ENCODE measurements at regions not wholly inside any gene's neighbourhood (a gene's known extent, or its start where the extent isn't known, plus 50 kb on each side); places are given as distances from the start of the nearest gene placed in this dataset.

- no peak for DNase-seq
These were observed 68.4 kb upstream of the PDE5A start for GRCh38 chr4:119696963-119697362.

GRCh38 chr4:119695216-119695615, 66.6 kb upstream of the PDE5A start:
- DNase-seq: no peak

DNA sequence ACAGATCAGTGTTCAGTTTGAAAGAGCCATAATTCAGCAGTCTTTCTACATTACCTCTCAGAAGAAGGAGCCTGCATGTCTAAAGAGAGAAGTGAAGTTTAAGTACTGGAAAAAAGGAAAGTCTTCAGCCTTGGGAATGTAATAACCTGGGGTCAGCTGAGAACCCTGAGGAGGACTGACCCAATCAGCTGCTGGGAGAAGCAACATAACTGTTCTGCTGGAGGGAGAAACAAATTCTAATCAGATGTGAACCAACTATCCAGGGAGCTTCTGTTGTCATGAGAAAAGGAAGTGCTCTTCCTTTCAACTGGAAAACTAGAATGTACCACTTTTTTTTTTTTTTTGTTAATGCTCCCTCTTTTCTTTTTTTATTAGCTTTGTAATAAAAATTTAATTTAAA, 64.5 kb upstream of the PDE5A start:
- no peak for DNase-seq

DNA sequence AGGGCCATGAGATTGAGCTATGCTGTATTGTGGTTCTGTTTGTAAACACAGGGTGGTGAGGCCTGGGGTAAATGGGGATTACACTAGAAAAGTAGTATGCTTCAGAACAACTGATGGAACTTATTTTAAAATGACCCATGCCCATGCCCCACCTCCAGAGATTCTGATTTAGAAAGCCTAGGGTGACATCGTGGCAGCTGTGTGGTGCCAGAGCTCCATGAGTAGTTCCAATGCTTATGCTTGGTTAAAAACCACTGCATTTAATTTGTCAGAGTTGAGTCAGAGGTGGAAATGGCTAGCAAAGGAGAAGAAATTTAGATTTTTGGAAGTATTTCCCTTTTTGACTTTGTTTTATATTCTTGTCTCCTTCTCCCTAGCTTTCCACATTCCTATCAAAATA, 63.4 kb upstream of the PDE5A start:
- no peak for DNase-seq

- DNase-seq: no peak
These were observed 62.3 kb upstream of the PDE5A start for GRCh38 chr4:119690871-119691270.

DNA sequence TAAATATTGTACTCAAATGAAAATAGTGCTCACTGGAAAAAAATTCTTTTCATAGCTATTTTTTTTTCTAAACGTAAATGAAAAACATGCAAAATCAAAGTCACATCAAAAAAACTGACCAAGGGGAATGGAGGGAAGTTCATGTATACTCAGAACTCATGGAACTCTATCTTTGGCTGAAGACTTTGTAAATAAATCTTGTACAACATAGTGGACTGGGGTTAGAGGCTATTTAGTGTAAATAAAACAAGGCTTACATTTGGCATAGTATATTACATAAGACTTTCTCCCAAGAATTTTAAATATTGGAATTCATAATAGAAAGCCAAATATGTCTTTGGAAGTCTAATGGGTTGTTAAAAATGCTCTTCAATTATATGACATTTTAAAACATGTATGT, 59.8 kb upstream of the PDE5A start:
- DNase-seq: no peak

DNA sequence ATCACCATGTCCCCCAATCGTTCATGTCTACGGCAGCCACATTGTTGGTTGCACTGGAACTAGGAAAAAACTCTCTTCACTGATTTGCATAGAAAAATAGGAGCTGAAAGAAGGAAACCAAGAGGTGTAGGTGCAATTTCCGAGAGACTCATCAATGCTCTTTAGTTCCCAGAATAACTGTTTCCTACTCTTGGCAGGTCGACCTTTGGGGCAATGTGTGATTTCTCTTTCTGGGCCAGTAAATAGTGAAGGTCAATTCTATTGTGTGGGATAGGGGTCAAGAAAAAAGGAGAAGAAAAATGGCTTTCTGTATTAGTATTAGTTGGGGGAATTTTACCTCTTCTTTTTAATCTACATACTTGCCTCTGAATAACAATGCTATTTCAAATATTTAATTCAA, 55.9 kb upstream of the PDE5A start:
- DNase-seq: no peak

GRCh38 chr4:119683518-119683917, 54.9 kb upstream of the PDE5A start:
- no peak for DNase-seq

GRCh38 chr4:119682099-119682498, 53.5 kb upstream of the PDE5A start:
- DNase-seq: no peak

DNA sequence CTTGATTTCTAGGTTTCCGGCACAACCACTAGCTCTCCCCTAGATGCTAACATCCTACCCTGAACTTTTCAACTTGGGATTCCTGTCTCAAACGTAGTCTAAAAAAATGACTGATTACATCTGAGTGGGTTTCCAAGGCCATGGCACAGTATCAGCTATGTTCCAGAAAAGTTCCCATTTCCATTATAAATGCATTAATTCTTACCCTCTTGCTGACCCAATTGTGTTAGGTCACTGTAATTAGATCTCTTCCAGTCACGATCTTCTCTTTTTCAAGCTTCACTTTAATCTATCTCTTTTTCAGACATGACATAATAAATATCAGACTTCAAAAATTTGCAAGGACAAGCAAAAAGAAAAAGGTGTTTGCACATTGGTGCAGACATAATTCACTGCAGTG, 50.6 kb upstream of the PDE5A start:
- no peak for DNase-seq

- no peak for DNase-seq
These were observed 50.2 kb upstream of the PDE5A start for GRCh38 chr4:119678761-119679160.
